ENCODE measurements at regions not wholly inside any gene's neighbourhood (a gene's known extent, or its start where the extent isn't known, plus 50 kb on each side); places are given as distances from the start of the nearest gene placed in this dataset.
A peak's percentile ranks its signal among the peaks of the same experiment; 100 is the strongest.
"Not testable (repeated sequence)": the region's sequence is repeated elsewhere in the genome, so short reads cannot be mapped to it uniquely, and the experiment has no call there.

DNA sequence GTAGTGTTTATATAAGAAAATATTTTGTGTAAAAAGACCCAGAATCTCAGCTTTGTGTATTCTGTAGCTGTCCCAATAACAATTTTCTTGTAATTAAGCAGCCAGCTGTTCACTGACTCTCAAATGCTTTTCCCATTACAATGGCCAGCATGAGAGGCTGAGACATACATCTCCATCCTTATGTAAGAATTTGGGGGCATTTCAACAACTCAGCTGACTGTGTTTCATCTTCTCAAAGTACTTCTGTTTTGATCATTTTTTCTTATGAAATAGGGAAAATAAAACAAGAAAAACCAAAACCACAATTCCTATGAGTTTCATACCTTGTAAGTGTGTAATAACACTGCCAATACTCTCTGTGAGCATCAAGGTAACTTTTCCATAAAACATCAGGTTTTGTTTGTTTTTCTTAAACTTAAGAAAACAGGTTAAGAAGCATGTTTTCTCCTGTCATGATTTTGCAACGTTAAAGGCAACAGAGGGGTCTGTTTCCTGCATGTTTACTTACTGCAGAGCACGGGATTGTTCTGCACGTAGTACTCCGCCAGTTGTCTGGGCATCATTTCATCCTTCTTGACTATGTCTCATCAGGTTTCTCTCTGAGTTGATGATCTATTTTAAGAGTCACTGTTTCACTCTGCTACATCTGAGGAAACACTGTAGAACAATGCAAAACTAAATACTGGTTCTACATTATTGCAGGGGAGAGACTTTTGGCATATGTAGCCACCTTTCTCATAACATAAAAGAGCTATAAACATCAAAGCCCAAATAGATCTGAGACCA is 62.9 kb upstream of the CYRIA start:
- no peak for DNase-seq (ENCODE audit: low read depth)
- TF ChIP-seq, protein P1, sequence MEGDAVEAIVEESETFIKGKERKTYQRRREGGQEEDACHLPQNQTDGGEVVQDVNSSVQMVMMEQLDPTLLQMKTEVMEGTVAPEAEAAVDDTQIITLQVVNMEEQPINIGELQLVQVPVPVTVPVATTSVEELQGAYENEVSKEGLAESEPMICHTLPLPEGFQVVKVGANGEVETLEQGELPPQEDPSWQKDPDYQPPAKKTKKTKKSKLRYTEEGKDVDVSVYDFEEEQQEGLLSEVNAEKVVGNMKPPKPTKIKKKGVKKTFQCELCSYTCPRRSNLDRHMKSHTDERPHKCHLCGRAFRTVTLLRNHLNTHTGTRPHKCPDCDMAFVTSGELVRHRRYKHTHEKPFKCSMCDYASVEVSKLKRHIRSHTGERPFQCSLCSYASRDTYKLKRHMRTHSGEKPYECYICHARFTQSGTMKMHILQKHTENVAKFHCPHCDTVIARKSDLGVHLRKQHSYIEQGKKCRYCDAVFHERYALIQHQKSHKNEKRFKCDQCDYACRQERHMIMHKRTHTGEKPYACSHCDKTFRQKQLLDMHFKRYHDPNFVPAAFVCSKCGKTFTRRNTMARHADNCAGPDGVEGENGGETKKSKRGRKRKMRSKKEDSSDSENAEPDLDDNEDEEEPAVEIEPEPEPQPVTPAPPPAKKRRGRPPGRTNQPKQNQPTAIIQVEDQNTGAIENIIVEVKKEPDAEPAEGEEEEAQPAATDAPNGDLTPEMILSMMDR (conservative IDR thresholded peaks at IDR 0.05; ENCODE audit: control insufficient read depth, insufficient read depth, low read depth, low read length): no peak
- no peak overlapping the region for H3K4me3 ChIP-seq (ENCODE audit: control insufficient read depth, low read depth, low read length)

DNA sequence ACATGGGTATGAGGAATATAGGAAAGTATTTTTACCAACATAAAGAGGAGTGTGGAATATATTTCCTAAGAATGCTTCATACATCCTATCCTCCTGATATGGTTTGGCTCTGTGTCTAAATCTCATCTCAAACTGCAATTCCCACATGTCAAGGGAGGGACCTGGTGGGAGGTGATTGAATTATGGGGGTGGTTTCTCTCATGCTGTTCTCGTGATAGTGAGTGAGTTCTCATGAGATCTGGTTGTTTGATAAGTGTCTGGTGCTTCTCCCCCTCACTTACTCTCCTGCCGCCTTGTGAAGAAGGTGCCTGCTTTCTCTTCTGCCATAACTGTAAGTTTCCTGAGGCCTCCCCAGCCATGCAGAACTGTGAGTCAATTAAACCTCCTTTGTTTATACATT is 62.2 kb upstream of the CYRIA start:
- not testable (repeated sequence) for DNase-seq (ENCODE audit: low read depth); H3K4me3 ChIP-seq (ENCODE audit: control insufficient read depth, low read depth, low read length)

DNA sequence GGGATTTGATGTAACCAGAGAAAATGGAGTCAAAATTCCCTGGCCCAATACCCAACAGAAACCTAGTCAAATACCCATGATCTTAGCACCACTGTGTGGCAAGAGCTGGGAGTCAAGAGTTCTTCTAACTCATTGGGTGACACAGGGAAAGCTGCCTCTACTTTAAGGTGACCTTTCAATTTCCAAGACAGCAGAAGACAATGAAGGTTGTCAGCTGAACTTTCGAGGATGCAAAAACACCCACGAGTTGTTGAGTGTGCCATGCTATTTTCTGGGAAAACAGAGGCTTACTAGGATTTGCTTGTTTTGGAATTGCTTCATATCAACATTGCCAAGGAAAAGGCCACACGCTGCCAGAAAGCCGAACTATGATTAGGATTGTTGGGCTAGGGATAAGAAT is 61.6 kb upstream of the CYRIA start:
- peak; percentile 29 for DNase-seq (ENCODE audit: low read depth)
- H3K4me3 ChIP-seq (ENCODE audit: control insufficient read depth, low read depth, low read length): no peak overlapping the region
- TF ChIP-seq, protein P1 (conservative IDR thresholded peaks at IDR 0.05; ENCODE audit: control insufficient read depth, insufficient read depth, low read depth, low read length): peak; percentile 15

DNA sequence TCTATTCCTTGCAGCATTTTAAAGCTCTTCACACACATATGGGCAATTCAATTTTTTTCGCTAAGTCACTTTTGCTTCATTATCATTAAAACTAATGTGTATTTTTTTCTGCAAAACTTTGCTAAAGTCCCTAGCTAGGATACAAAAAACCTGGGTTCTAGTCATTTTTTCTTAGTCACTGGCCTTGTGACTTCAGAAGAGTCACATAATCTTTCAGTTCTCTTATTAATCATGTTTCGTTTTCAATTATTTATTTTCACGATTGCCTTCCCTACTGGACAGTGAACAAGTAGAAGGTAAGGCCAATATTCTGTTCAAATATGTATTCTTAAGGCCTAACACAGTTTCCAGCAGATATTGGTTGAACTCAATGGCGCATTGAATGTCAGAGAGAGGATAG is 60.9 kb upstream of the CYRIA start:
- DNase-seq (ENCODE audit: low read depth): no peak
- TF ChIP-seq, protein P1 (conservative IDR thresholded peaks at IDR 0.05; ENCODE audit: control insufficient read depth, insufficient read depth, low read depth, low read length): no peak
- no peak overlapping the region for H3K4me3 ChIP-seq (ENCODE audit: control insufficient read depth, low read depth, low read length)

DNA sequence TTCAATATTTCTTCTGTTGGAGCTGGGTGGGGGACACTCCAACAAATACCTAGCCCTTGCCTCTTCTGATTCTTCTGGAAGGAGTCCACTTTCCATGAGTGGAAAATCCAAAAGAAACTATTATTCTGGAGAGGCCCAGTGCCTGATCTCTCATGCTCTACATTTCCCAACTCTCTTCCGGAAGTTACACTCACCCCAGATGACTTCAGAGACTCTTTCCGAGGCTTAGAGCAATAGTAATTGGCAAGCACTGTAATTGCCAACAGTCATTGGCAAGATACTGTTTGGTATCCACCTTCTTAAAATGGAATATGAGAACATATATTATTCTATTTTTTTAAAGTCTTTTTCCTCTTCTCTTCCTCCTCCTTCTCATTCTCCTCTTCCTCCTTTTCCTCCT is 60.5 kb upstream of the CYRIA start:
- TF ChIP-seq, protein P1 (conservative IDR thresholded peaks at IDR 0.05; ENCODE audit: control insufficient read depth, insufficient read depth, low read depth, low read length): no peak
- DNase-seq (ENCODE audit: low read depth): peak; percentile 15
- no peak overlapping the region for H3K4me3 ChIP-seq (ENCODE audit: control insufficient read depth, low read depth, low read length)

DNA sequence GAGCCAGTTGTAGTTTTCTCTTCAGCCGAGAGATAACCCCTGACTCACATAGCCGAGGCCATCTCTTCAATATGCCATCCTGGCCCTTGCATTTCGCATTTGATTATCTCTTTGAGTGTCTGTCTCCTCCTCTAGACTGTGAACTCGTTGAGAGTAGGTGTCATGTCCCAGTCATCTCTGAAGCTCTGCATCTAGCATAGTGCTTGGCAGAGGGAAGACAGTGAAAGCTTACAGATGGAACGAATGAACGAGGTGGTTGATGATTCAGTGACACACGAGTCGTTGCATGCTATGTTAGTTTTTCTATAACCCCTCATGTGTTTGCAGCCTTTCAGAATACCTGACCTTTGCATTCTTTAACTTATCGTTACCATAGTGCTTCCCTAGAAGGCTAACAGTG is 59.9 kb upstream of the CYRIA start:
- no peak overlapping the region for H3K4me3 ChIP-seq (ENCODE audit: control insufficient read depth, low read depth, low read length)
- TF ChIP-seq, protein P1 (conservative IDR thresholded peaks at IDR 0.05; ENCODE audit: control insufficient read depth, insufficient read depth, low read depth, low read length): no peak
- DNase-seq (ENCODE audit: low read depth): peak; percentile 7

DNA sequence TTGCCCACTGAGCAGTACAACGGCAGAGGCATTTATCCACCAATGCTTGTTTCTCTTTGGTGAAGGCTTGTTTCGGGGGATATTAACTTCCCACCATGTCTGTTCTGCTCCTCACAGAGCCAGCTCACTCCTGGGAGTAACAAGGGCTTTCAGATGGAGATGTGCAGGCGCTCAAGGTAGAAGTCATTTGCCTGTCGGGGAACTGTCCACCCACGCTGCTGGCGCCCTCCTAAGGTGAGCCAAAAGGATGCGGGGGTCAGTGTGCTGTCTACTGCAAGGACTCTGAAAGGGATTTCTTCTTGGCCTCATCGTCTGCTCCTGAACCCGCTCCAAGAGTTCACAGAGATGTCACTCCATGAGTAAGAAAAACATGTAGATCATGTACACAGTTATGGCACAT is 57.0 kb upstream of the CYRIA start:
- DNase-seq (ENCODE audit: low read depth): no peak

More for the DNA sequence above, 57.0 kb upstream of the CYRIA start:
- no peak overlapping the region for H3K4me3 ChIP-seq (ENCODE audit: control insufficient read depth, low read depth, low read length)
- TF ChIP-seq, protein P1 (conservative IDR thresholded peaks at IDR 0.05; ENCODE audit: control insufficient read depth, insufficient read depth, low read depth, low read length): no peak
